ENCODE measurements at regions not wholly inside any gene's neighbourhood (a gene's known extent, or its start where the extent isn't known, plus 50 kb on each side); places are given as distances from the start of the nearest gene placed in this dataset.

DNA sequence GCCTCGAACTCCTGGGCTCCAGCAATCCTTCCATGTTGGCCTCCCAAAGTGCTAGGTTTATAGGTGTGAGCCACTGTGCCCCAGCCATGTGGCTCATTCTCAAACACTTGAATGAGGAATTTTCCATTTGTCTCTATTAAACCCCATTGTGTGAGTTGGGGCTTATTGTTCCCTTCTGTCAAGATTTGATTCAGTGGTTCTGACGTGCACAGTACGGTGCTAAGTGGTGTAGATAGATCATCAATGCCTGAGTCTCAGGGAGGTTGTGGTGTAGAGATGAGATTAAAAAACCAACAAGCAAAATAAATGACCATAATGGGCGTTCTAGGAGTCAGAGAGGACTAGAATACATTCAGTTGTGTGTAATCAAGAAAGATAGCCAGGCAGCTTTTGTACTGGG, 335.6 kb downstream of the PRL start:
- no peaks in the 10 kb centered on the region for H3K36me3 ChIP-seq (ENCODE audit: control insufficient read depth in 4 of 4, insufficient read depth in 3 of 4, low read depth in 1 of 4, low read length in 3 of 4)
- 86% methylated on average over 4 of the region's 4 CpGs for WGBS
- no peak overlapping the region for H3K9ac ChIP-seq (ENCODE audit: low read depth in 1 of 2, low read length in 2 of 2)
- no peak overlapping the region for H3K4me3 ChIP-seq (ENCODE audit: low read depth in 1 of 3, low read length in 3 of 3)
- no peaks in the 10 kb centered on the region for H3K27me3 ChIP-seq (ENCODE audit: control insufficient read depth in 4 of 4, insufficient read depth in 4 of 4, low read length in 3 of 4)
- no peaks in the 10 kb centered on the region for H3K9me3 ChIP-seq (ENCODE audit: control insufficient read depth in 4 of 4, low read length in 3 of 4)
- DNase-seq (ENCODE audit: low spot score) = no peak
- H3K27ac ChIP-seq (ENCODE audit: low read depth in 1 of 2, low read length in 2 of 2) = no peak overlapping the region
- TF ChIP-seq EGR1 (IDR thresholded peaks at IDR 0.05; ENCODE audit: low read depth in 2 of 2) (no peak), CTCF (IDR thresholded peaks at IDR 0.05; ENCODE audit: low read depth, low read length, missing input control) (no peak), RAD21 (IDR thresholded peaks at IDR 0.05) (no peak), YY1 (IDR thresholded peaks at IDR 0.05) (no peak), HNF4A (conservative IDR thresholded peaks at IDR 0.05) (no peak), RXRA (IDR thresholded peaks at IDR 0.05) (no peak), REST (IDR thresholded peaks at IDR 0.05) (no peak), FOXA2 (IDR thresholded peaks at IDR 0.05) (no peak), JUND (IDR thresholded peaks at IDR 0.05) (no peak), TAF1 (conservative IDR thresholded peaks at IDR 0.05) (no peak), SP1 (IDR thresholded peaks at IDR 0.05) (no peak), FOXA1 (IDR thresholded peaks at IDR 0.05) (no peak), NR2F2 (IDR thresholded peaks at IDR 0.05) (no peak), HNF4G (IDR thresholded peaks at IDR 0.05) (no peak), MAX (IDR thresholded peaks at IDR 0.05) (no peak)
- TF ChIP-seq, protein P1, sequence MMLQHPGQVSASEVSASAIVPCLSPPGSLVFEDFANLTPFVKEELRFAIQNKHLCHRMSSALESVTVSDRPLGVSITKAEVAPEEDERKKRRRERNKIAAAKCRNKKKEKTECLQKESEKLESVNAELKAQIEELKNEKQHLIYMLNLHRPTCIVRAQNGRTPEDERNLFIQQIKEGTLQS (IDR thresholded peaks at IDR 0.05) = no peak
- TF ChIP-seq, protein P2, sequence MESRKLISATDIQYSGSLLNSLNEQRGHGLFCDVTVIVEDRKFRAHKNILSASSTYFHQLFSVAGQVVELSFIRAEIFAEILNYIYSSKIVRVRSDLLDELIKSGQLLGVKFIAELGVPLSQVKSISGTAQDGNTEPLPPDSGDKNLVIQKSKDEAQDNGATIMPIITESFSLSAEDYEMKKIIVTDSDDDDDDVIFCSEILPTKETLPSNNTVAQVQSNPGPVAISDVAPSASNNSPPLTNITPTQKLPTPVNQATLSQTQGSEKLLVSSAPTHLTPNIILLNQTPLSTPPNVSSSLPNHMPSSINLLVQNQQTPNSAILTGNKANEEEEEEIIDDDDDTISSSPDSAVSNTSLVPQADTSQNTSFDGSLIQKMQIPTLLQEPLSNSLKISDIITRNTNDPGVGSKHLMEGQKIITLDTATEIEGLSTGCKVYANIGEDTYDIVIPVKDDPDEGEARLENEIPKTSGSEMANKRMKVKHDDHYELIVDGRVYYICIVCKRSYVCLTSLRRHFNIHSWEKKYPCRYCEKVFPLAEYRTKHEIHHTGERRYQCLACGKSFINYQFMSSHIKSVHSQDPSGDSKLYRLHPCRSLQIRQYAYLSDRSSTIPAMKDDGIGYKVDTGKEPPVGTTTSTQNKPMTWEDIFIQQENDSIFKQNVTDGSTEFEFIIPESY (IDR thresholded peaks at IDR 0.05) = no peak
- H3K4me1 ChIP-seq (ENCODE audit: control insufficient read depth in 4 of 4, insufficient read depth in 4 of 4, low read length in 3 of 4) = no peaks in the 10 kb centered on the region

DNA sequence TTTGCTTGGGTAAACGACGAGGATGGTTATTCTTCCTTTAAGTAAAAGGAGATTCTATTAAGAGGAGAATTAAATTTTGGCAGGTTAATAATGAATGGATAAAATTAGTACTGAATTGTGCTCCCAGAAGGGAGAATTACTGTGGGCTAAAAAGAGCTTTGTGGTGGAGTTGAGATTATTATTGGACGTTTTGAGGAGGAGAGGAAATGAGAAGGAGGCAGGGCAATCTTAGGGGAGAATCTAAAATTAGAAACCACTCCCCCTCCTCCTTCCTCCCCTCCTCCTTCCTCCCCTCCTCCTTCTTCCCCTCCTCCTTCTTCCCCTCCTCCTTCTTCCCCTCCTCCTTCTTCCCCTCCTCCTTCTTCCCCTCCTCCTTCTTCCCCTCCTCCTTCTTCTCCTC, 331.8 kb downstream of the PRL start:
- Histone ChIP-seq H3K9ac (ENCODE audit: low read depth in 1 of 2, low read length in 2 of 2) (no peak overlapping the region), H3K27ac (ENCODE audit: low read depth in 1 of 2, low read length in 2 of 2) (no peak overlapping the region), H3K4me3 (ENCODE audit: low read depth in 1 of 3, low read length in 3 of 3) (no peak overlapping the region), H3K36me3 (ENCODE audit: control insufficient read depth in 4 of 4, insufficient read depth in 3 of 4, low read depth in 1 of 4, low read length in 3 of 4) (no peaks in the 10 kb centered on the region), H3K27me3 (ENCODE audit: control insufficient read depth in 4 of 4, insufficient read depth in 4 of 4, low read length in 3 of 4) (no peaks in the 10 kb centered on the region), H3K9me3 (ENCODE audit: control insufficient read depth in 4 of 4, low read length in 3 of 4) (no peaks in the 10 kb centered on the region), H3K4me1 (ENCODE audit: control insufficient read depth in 4 of 4, insufficient read depth in 4 of 4, low read length in 3 of 4) (no peaks in the 10 kb centered on the region)
- no peak for DNase-seq (ENCODE audit: low spot score)
- 63% methylated on average over 3 of the region's 3 CpGs for WGBS
- TF ChIP-seq YY1 (IDR thresholded peaks at IDR 0.05) (no peak), FOXA2 (IDR thresholded peaks at IDR 0.05) (no peak), EGR1 (IDR thresholded peaks at IDR 0.05; ENCODE audit: low read depth in 2 of 2) (no peak), FOXA1 (IDR thresholded peaks at IDR 0.05) (no peak), RXRA (IDR thresholded peaks at IDR 0.05) (no peak), GABPA (IDR thresholded peaks at IDR 0.05 in 1 of 2, conservative IDR thresholded peaks at IDR 0.05 in 1 of 2) (no peak)
- TF ChIP-seq, protein P2 (IDR thresholded peaks at IDR 0.05) = no peak
